Stomach (tissue), 8 donors: ENCODE measurements at regions not wholly inside any gene's neighbourhood (a gene's known extent, or its start where the extent isn't known, plus 50 kb on each side); places are given as distances from the start of the nearest gene placed in this dataset.

Experiments
- DNase-seq, 2 donors: peaks; one replicate each; pipeline versions ENCODE4 v3.0.0 to v3.0.0-alpha.2; 2013 to 2019
- H3K27ac ChIP-seq, 5 donors: fragments of 200-600 bp in 4 of 5; sonication (generic) in 4 of 5; one replicate each; pipeline ENCODE4 v1.5.1; 2013 to 2019; ENCODE audit warnings: mild to moderate bottlenecking in 1 of 5, moderate library complexity in 1 of 5
- H3K27me3 ChIP-seq, 3 donors: fragments of 200-600 bp; sonication (generic); one replicate each; pipeline ENCODE4 v1.5.1; 2017 to 2019; ENCODE audit warnings: mixed run types in 1 of 3
- H3K36me3 ChIP-seq, 4 donors: fragments of 200-600 bp; sonication (generic); 1 replicate in 3 of 4; 2 replicates in 1 of 4; pipeline ENCODE4 v1.5.1; 2016 to 2019
- H3K4me1 ChIP-seq, 4 donors: fragments of 200-600 bp; sonication (generic); one replicate each; pipeline ENCODE4 v1.5.1; 2016 to 2019
- H3K4me3 ChIP-seq, 4 donors: fragments of 200-600 bp; sonication (generic) in 3 of 4; one replicate each; pipeline ENCODE4 v1.5.1; 2016 to 2019; ENCODE audit warnings: mild to moderate bottlenecking in 1 of 4
- H3K9me3 ChIP-seq, 4 donors: fragments of 200-600 bp; sonication (generic); one replicate each; pipeline ENCODE4 v1.5.1; 2016 to 2019
- CTCF ChIP-seq, 7 experiments: fragments of 450-650 bp in 4 of 7; fragments of 200-600 bp in 3 of 7; sonication (generic) in 3 of 7; IDR thresholded peaks; one replicate each; pipeline ENCODE4 v1.5.1; 2016 to 2019; ENCODE audit warnings: antibody characterized with exemption in 7 of 7, control low read depth in 2 of 7, mild to moderate bottlenecking in 1 of 7
- EP300 ChIP-seq: sonication (generic); formaldehyde crosslinking; IDR thresholded peaks from one replicate; pipeline ENCODE4 v1.6.1; 2017; ENCODE audit warnings: antibody characterized with exemption
- POLR2A ChIP-seq, 4 donors: fragments of 450-650 bp; IDR thresholded peaks; one replicate each; pipeline ENCODE4 v1.6.1; 2016; ENCODE audit warnings: antibody characterized with exemption in 4 of 4, control low read depth in 2 of 4, mild to moderate bottlenecking in 1 of 4, moderate library complexity in 1 of 4
- POLR2AphosphoS5 ChIP-seq, 3 donors: sonication (generic); formaldehyde crosslinking; IDR thresholded peaks; one replicate each; pipeline ENCODE4 v1.6.1; 2016; ENCODE audit warnings: antibody characterized with exemption in 3 of 3
- WGBS, 5 donors: extraction: QIAGEN DNeasy Blood & Tissue Kit in 3 of 5; methylation state at CpG; one replicate each; pipeline versions ENCODE4 v1.1.5 to v1.1.7; 2013 to 2018; 5-methylcytosine and 5-hydroxymethylcytosine counted together
- intact Hi-C: fragments of 100-400 bp; cut with DNase I; formaldehyde crosslinking; loops from one replicate; pipeline ENCODE4 v1.15.1; 2023; ENCODE audit warnings: low total_unique reads
- donor health status: healthy with polysubstance abuse.
- donor health status: Bipolar disorder and iron deficiency.
- donor health status: healthy.

GRCh38 chr4:180160195-180160983 is 2082.8 kb upstream of the TENM3 start:
- no peak for DNase-seq
- no peaks in the 10 kb centered on the region for H3K36me3 ChIP-seq
- TF ChIP-seq POLR2AphosphoS5 (IDR thresholded peaks at IDR 0.05) = no peak
- TF ChIP-seq POLR2A (IDR thresholded peaks at IDR 0.05) = no peak
- no peak for TF ChIP-seq CTCF (IDR thresholded peaks at IDR 0.05)
- TF ChIP-seq EP300 = no peak
- H3K9me3 ChIP-seq = no peaks in the 10 kb centered on the region
- no peaks in the 10 kb centered on the region for H3K27me3 ChIP-seq
- intact Hi-C loops = no loop called here
- WGBS, 5 donors = 36 to 55% (median 47%) methylated on average over 8 of the region's 8 CpGs
- no peak overlapping the region for H3K27ac ChIP-seq
- H3K4me1 ChIP-seq = no peaks in the 10 kb centered on the region
- H3K4me3 ChIP-seq = no peak overlapping the region

GRCh38 chr4:180164799-180165198 is 2078.4 kb upstream of the TENM3 start:
- H3K4me1 ChIP-seq = no peaks in the 10 kb centered on the region
- 36 to 65% (median 54%) methylated on average over 2 of the region's 2 CpGs for WGBS, 5 donors
- peak in 1 of 2 donors; percentile 10 for DNase-seq

GRCh38 chr4:180169394-180169793 is 2073.8 kb upstream of the TENM3 start:
- Histone ChIP-seq H3K27me3 (no peaks in the 10 kb centered on the region), H3K4me3 (no peak overlapping the region), H3K9me3 (no peaks in the 10 kb centered on the region), H3K27ac (no peak overlapping the region), H3K36me3 (no peaks in the 10 kb centered on the region), H3K4me1 (no peaks in the 10 kb centered on the region)
- TF ChIP-seq POLR2AphosphoS5 (IDR thresholded peaks at IDR 0.05) = no peak
- TF ChIP-seq POLR2A (IDR thresholded peaks at IDR 0.05) = no peak
- TF ChIP-seq EP300 = no peak
- TF ChIP-seq CTCF (IDR thresholded peaks at IDR 0.05) = no peak
- intact Hi-C loops = no loop called here
- 48 to 53% (median 50%) methylated on average over 3 of the region's 3 CpGs for WGBS, 5 donors
- no peak for DNase-seq

More at GRCh38 chr4:180164799-180165198, 2078.4 kb upstream of the TENM3 start:
- Histone ChIP-seq H3K27me3 (no peaks in the 10 kb centered on the region), H3K9me3 (no peaks in the 10 kb centered on the region), H3K36me3 (no peaks in the 10 kb centered on the region), H3K27ac (no peak overlapping the region), H3K4me3 (no peak overlapping the region)
- intact Hi-C loops = no loop called here
- TF ChIP-seq CTCF (IDR thresholded peaks at IDR 0.05) (no peak), POLR2AphosphoS5 (IDR thresholded peaks at IDR 0.05) (no peak), POLR2A (IDR thresholded peaks at IDR 0.05) (no peak), EP300 (no peak)

GRCh38 chr4:180169966-180170365 is 2073.2 kb upstream of the TENM3 start:
- Histone ChIP-seq H3K36me3 (no peaks in the 10 kb centered on the region), H3K27me3 (no peaks in the 10 kb centered on the region), H3K9me3 (no peaks in the 10 kb centered on the region), H3K4me3 (no peak overlapping the region), H3K27ac (no peak overlapping the region), H3K4me1 (no peaks in the 10 kb centered on the region)
- intact Hi-C loops = no loop called here
- 54 to 74% (median 58%) methylated on average over 1 of the region's 1 CpG for WGBS, 5 donors
- DNase-seq = no peak
- no peak for TF ChIP-seq POLR2AphosphoS5 (IDR thresholded peaks at IDR 0.05)
- TF ChIP-seq POLR2A (IDR thresholded peaks at IDR 0.05) = no peak
- no peak for TF ChIP-seq CTCF (IDR thresholded peaks at IDR 0.05)
- no peak for TF ChIP-seq EP300
